Sigmoid colon (tissue), 6 donors: ENCODE measurements at regions not wholly inside any gene's neighbourhood (a gene's known extent, or its start where the extent isn't known, plus 50 kb on each side); places are given as distances from the start of the nearest gene placed in this dataset.

Experiments used
- DNase-seq: peaks from one replicate; pipeline ENCODE4 v3.0.0-alpha.2; 2019
- H3K27ac ChIP-seq, 4 donors: fragments of 200-600 bp; sonication (generic); one replicate each; pipeline ENCODE4 v1.5.1; 2016 to 2019; ENCODE audit warnings: mild to moderate bottlenecking in 1 of 4
- H3K27me3 ChIP-seq, 3 donors: fragments of 200-600 bp; sonication (generic); one replicate each; pipeline ENCODE4 v1.5.1; 2019; ENCODE audit warnings: mild to moderate bottlenecking in 1 of 3
- H3K36me3 ChIP-seq, 4 donors: fragments of 200-600 bp; sonication (generic); one replicate each; pipeline ENCODE4 v1.5.1; 2016 to 2019
- H3K4me1 ChIP-seq, 4 donors: fragments of 200-600 bp; sonication (generic); one replicate each; pipeline ENCODE4 v1.5.1; 2017 to 2019
- H3K4me3 ChIP-seq, 4 donors: fragments of 200-600 bp; sonication (generic); one replicate each; pipeline ENCODE4 v1.5.1; 2017 to 2019; ENCODE audit warnings: mild to moderate bottlenecking in 2 of 4, moderate library complexity in 1 of 4
- H3K9me3 ChIP-seq, 4 donors: fragments of 200-600 bp in 3 of 4; sonication (generic) in 3 of 4; one replicate each; pipeline versions ENCODE4 v1.5.1 to v1.6.1; 2013 to 2019
- EP300 ChIP-seq, 4 donors: sonication (generic); formaldehyde crosslinking; IDR thresholded peaks; one replicate each; pipeline ENCODE4 v1.6.1; 2017; ENCODE audit warnings: antibody characterized with exemption in 4 of 4
- POLR2A ChIP-seq, 2 donors: fragments of 450-650 bp; IDR thresholded peaks; one replicate each; pipeline ENCODE4 v1.6.1; 2016; ENCODE audit warnings: antibody characterized with exemption in 2 of 2, mild to moderate bottlenecking in 2 of 2, moderate library complexity in 2 of 2
- POLR2AphosphoS5 ChIP-seq, 4 donors: sonication (generic); formaldehyde crosslinking; IDR thresholded peaks; one replicate each; pipeline ENCODE4 v1.6.1; 2017; ENCODE audit warnings: antibody characterized with exemption in 4 of 4
- WGBS, 2 donors: extraction: QIAGEN DNeasy Blood & Tissue Kit; methylation state at CpG; one replicate each; pipeline ENCODE4 v1.1.7; 2013; 5-methylcytosine and 5-hydroxymethylcytosine counted together
- intact Hi-C: fragments of 100-400 bp; cut with DNase I; formaldehyde crosslinking; loops from one replicate; pipeline ENCODE4 v1.15.1; 2023
- TF ChIP-seq, protein P1 (sequence below), 4 experiments: fragments of 450-650 bp in 3 of 4; fragments of 200-600 bp in 1 of 4; IDR thresholded peaks; one replicate each; pipeline ENCODE4 v1.5.1; 2016 to 2019; ENCODE audit warnings: antibody characterized with exemption in 4 of 4, mild to moderate bottlenecking in 3 of 4, moderate library complexity in 2 of 4
- donor health status: healthy with polysubstance abuse.
- donor health status: healthy.

DNA sequence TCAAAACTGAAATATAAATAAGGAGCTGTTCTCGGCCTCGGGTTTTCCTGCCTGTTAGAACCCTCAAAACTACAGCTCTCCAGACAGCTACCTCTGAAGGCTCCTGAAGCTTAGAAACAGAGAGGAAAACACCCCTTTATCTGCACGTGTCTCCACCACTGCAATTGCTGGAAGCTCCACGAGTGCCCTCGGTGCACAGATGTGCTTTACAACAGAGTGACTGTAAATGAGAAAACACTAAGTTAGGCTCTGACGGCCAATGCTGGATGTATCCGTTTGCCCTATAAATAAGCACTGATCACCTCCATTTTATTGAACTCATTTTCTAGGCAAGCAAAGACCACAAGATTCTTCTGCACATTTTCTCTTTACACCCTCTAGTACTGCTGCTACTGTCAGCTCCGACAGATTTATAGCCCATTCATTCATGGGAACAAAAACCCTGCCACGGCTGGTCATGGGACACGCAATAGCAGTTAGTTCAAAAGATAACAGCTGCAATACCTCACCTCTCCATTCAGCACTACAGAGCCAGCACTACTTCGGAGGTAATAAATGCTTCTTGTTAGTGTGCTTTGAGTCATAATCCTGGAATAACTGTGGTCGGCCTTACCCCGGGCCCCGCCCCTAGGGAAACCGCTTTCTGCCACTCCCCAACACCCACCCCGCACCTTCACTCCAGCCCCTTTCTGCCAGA is 241.1 kb upstream of the ZNF507 start:
- no peak overlapping the region for H3K27ac ChIP-seq
- WGBS, 2 donors: 5 to 13% methylated on average over 16 of the region's 16 CpGs
- peaks cover 0 to 13% (median 0%) of the 10 kb centered on the region in 3 donors for H3K27me3 ChIP-seq
- intact Hi-C loops: no loop called here
- TF ChIP-seq EP300 (IDR thresholded peaks at IDR 0.05): no peak
- TF ChIP-seq POLR2AphosphoS5 (IDR thresholded peaks at IDR 0.05): peak in 3 of 4 donors; percentile 21 to 45 (median 23)
- TF ChIP-seq, protein P1, sequence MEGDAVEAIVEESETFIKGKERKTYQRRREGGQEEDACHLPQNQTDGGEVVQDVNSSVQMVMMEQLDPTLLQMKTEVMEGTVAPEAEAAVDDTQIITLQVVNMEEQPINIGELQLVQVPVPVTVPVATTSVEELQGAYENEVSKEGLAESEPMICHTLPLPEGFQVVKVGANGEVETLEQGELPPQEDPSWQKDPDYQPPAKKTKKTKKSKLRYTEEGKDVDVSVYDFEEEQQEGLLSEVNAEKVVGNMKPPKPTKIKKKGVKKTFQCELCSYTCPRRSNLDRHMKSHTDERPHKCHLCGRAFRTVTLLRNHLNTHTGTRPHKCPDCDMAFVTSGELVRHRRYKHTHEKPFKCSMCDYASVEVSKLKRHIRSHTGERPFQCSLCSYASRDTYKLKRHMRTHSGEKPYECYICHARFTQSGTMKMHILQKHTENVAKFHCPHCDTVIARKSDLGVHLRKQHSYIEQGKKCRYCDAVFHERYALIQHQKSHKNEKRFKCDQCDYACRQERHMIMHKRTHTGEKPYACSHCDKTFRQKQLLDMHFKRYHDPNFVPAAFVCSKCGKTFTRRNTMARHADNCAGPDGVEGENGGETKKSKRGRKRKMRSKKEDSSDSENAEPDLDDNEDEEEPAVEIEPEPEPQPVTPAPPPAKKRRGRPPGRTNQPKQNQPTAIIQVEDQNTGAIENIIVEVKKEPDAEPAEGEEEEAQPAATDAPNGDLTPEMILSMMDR (IDR thresholded peaks at IDR 0.05): no peak
- TF ChIP-seq POLR2A (IDR thresholded peaks at IDR 0.05): no peak
- DNase-seq: no peak
- no peaks in the 10 kb centered on the region for H3K36me3 ChIP-seq
- H3K9me3 ChIP-seq: no peaks in the 10 kb centered on the region
- no peaks in the 10 kb centered on the region for H3K4me1 ChIP-seq
- no peak overlapping the region for H3K4me3 ChIP-seq

DNA sequence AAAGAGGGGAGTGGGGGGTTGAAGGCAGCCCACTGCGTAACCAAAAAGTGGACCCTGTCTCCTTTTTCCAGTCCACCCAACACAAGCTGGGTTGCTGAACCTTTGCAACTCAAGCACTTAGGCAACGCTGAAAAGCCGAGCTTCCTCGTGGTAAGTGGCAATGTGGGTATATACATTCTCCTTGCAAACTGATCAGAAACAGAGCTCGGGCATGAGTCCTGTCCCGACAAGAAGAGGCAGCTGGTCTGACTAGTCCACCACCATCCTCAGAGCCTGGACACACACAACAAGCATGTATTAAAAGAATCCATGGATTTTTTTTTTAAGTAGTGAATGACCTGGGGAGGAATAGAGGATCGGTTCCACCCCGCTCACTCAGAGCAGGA is 240.6 kb upstream of the ZNF507 start:
- Histone ChIP-seq H3K27me3 (peaks cover 0 to 13% (median 0%) of the 10 kb centered on the region in 3 donors), H3K27ac (no peak overlapping the region), H3K36me3 (no peaks in the 10 kb centered on the region), H3K9me3 (no peaks in the 10 kb centered on the region), H3K4me1 (no peaks in the 10 kb centered on the region), H3K4me3 (no peak overlapping the region)
- intact Hi-C loops: no loop called here
- TF ChIP-seq, protein P1 (IDR thresholded peaks at IDR 0.05): no peak
- TF ChIP-seq POLR2AphosphoS5 (IDR thresholded peaks at IDR 0.05) (no peak), EP300 (IDR thresholded peaks at IDR 0.05) (no peak), POLR2A (IDR thresholded peaks at IDR 0.05) (no peak)
- WGBS, 2 donors: 24 to 51% methylated on average over 8 of the region's 8 CpGs
- DNase-seq: no peak

DNA sequence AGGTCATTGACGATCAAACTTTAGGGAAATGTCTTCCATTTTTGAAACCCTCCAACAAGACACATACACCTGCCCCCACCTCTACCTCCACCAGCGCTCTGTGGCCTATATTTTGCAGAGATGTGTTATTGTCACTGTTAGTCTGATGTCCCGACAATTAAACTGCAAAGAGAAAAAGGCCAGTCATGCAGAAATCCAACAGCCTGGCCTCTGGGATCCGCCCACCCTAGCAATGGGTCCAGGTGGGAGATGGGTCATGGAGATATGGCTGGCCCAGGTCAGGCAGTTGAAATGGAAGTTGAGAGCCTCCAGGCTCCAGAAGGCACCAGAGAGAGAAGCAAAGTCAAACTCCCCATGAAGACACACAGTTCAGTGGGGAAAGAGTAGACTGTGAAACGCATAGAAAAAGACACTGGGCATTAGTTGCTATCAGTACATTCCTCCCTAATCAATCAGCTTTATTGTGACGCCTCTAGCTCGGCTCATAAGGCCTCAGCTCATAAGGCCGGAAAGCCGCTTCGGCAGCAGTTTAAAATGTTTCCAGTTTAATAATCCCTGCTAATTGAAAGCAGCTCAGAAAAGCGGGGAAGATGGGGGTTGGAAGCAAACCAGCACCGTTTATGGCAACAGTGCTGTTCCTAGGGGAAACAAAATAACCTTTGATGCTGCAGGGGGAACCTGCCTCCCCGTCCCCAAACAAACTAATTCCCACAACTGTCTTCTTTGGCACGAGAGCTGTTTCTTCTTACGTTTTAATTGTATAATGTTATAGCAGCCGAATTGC is 239.7 kb upstream of the ZNF507 start:
- no peak overlapping the region for H3K4me3 ChIP-seq
- 72 to 80% methylated on average over 16 of the region's 16 CpGs for WGBS, 2 donors
- H3K27ac ChIP-seq: no peak overlapping the region
- H3K9me3 ChIP-seq: no peaks in the 10 kb centered on the region
- H3K36me3 ChIP-seq: no peaks in the 10 kb centered on the region
- H3K4me1 ChIP-seq: no peaks in the 10 kb centered on the region
- TF ChIP-seq EP300 (IDR thresholded peaks at IDR 0.05) (no peak), POLR2AphosphoS5 (IDR thresholded peaks at IDR 0.05) (no peak), POLR2A (IDR thresholded peaks at IDR 0.05) (no peak)
- TF ChIP-seq, protein P1 (IDR thresholded peaks at IDR 0.05): no peak
- intact Hi-C loops: no loop called here
- H3K27me3 ChIP-seq: peaks cover 0 to 13% (median 0%) of the 10 kb centered on the region in 3 donors
- no peak for DNase-seq

DNA sequence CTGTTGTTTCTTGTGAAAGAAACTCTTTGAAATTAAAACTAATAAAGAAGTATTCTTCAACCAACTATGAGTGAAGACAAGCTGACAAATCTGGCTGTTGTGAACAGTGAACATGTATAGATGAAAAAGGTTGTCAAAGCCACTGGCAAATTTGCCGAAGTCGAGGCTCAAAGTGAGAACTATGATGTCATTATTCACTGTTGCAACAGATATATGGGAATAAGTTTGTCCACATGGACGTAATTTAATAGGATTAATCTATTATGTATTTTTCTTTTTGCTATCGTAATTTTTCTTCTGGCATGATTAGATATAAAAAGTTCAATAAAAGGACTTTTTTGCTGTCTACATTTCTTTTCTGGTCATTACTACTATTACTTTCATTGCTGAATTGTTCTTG is 223.2 kb upstream of the ZNF507 start:
- 89 to 93% methylated on average over 4 of the region's 4 CpGs for WGBS, 2 donors
- Histone ChIP-seq H3K9me3 (no peaks in the 10 kb centered on the region), H3K27me3 (no peaks in the 10 kb centered on the region), H3K27ac (no peak overlapping the region), H3K4me1 (no peaks in the 10 kb centered on the region), H3K36me3 (no peaks in the 10 kb centered on the region), H3K4me3 (no peak overlapping the region)
- intact Hi-C loops: no loop called here
- no peak for DNase-seq
- TF ChIP-seq, protein P1 (IDR thresholded peaks at IDR 0.05): no peak
- TF ChIP-seq POLR2A (IDR thresholded peaks at IDR 0.05): no peak
